OCI-LY3 (cell line): ENCODE measurements at regions not wholly inside any gene's neighbourhood (a gene's known extent, or its start where the extent isn't known, plus 50 kb on each side); places are given as distances from the start of the nearest gene placed in this dataset.

Experiments
- H2AFZ ChIP-seq: fragments of 200-600, 300-600 bp; shearing (Covaris generic); 2 replicates; pipeline ENCODE4 v1.6.0; 2014; ENCODE audit warnings: antibody characterized with exemption, low read depth, low read length
- H3K27ac ChIP-seq: fragments of 200-600, 300-600 bp; sonication (generic); 2 replicates; pipeline ENCODE4 v1.5.1; 2014; ENCODE audit warnings: mild to moderate bottlenecking, low read length, moderate library complexity, mixed read lengths
- H3K27me3 ChIP-seq: fragments of 200-600, 300-600 bp; sonication (generic); 2 replicates; pipeline ENCODE4 v1.6.1; 2014; ENCODE audit warnings: low read depth, low read length, mixed read lengths
- H3K36me3 ChIP-seq: fragments of 200-600, 300-600 bp; sonication (generic); replicated peaks from 2 replicates; pipeline ENCODE3; 2014; ENCODE audit warnings: low read depth, low read length, mixed read lengths
- H3K4me1 ChIP-seq: fragments of 300-600, 200-600 bp; sonication (generic); 2 replicates; pipeline ENCODE4 v1.6.1; 2014; ENCODE audit warnings: low read length, mixed read lengths
- H3K4me2 ChIP-seq: fragments of 200-600, 300-600 bp; sonication (generic); 2 replicates; pipeline ENCODE4 v1.6.1; 2014; ENCODE audit warnings: low read length, mixed read lengths
- H3K4me3 ChIP-seq: fragments of 300-600, 200-600 bp; sonication (generic); 2 replicates; pipeline ENCODE4 v1.5.1; 2014; ENCODE audit warnings: antibody characterized with exemption, mild to moderate bottlenecking, low read length, moderate library complexity
- H3K79me2 ChIP-seq: fragments of 300-600, 200-600 bp; shearing (Covaris generic); 2 replicates; pipeline ENCODE4 v1.6.1; 2014; ENCODE audit warnings: mild to moderate bottlenecking, low read length, mixed read lengths
- H3K9ac ChIP-seq: fragments of 300-600, 200-600 bp; shearing (Covaris generic); 2 replicates; pipeline ENCODE4 v1.6.0; 2014; ENCODE audit warnings: mild to moderate bottlenecking, low read length, moderate library complexity
- H3K9me3 ChIP-seq: fragments of 200-600, 300-600 bp; shearing (Covaris generic); 2 replicates; pipeline ENCODE4 v1.6.1; 2014; ENCODE audit warnings: low read length, mixed read lengths; ENCODE audit not compliant: insufficient read depth
- H4K20me1 ChIP-seq: fragments of 200-600, 300-600 bp; sonication (generic); 2 replicates; pipeline ENCODE4 v1.6.1; 2016; ENCODE audit warnings: low read length, mixed read lengths; ENCODE audit not compliant: insufficient read depth
- EZH2phosphoT487 ChIP-seq: fragments of 200-600 bp; shearing (Covaris generic); IDR thresholded peaks from 2 replicates; pipeline ENCODE4 v1.6.1; 2018; ENCODE audit warnings: antibody characterized with exemption, mixed run types, low read depth
- TF ChIP-seq, protein P1 (sequence below): fragments of 200-600, 300-600 bp; sonication (generic); IDR thresholded peaks from 2 replicates; pipeline ENCODE4 v1.5.1; 2014; ENCODE audit warnings: antibody characterized with exemption, low read length, low read depth

DNA sequence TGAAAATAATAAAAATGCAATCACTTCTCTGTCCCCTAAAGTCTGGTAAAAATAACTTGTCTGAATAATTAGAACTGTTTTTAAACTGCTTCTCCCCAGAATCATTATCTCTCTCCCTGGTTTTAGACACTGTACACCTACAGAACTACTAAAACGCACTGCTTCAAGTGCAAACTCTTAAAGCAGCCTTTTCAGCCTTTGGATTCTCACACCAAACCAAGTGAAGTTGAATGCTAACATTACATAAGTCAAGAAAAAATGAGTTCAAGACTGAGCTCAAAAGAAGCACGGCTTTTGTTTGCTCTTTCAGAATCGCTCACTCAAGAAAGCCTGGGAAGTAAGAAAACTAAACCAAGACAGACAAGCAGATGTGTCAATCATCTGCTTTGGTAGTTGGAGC is 188.8 kb downstream of the LSM5 start:
- Histone ChIP-seq H3K4me3 (no peak overlapping the region), H3K36me3 (no peaks in the 10 kb centered on the region), H3K9ac (no peak overlapping the region), H3K27ac (no peak overlapping the region), H2AFZ (no peak overlapping the region), H3K79me2 (no peaks in the 10 kb centered on the region), H3K27me3 (no peaks in the 10 kb centered on the region), H3K4me2 (no peak overlapping the region), H3K9me3 (no peaks in the 10 kb centered on the region), H4K20me1 (no peaks in the 10 kb centered on the region), H3K4me1 (no peaks in the 10 kb centered on the region)
- TF ChIP-seq EZH2phosphoT487, result no peak
- TF ChIP-seq, protein P1, sequence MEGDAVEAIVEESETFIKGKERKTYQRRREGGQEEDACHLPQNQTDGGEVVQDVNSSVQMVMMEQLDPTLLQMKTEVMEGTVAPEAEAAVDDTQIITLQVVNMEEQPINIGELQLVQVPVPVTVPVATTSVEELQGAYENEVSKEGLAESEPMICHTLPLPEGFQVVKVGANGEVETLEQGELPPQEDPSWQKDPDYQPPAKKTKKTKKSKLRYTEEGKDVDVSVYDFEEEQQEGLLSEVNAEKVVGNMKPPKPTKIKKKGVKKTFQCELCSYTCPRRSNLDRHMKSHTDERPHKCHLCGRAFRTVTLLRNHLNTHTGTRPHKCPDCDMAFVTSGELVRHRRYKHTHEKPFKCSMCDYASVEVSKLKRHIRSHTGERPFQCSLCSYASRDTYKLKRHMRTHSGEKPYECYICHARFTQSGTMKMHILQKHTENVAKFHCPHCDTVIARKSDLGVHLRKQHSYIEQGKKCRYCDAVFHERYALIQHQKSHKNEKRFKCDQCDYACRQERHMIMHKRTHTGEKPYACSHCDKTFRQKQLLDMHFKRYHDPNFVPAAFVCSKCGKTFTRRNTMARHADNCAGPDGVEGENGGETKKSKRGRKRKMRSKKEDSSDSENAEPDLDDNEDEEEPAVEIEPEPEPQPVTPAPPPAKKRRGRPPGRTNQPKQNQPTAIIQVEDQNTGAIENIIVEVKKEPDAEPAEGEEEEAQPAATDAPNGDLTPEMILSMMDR, result no peak

DNA sequence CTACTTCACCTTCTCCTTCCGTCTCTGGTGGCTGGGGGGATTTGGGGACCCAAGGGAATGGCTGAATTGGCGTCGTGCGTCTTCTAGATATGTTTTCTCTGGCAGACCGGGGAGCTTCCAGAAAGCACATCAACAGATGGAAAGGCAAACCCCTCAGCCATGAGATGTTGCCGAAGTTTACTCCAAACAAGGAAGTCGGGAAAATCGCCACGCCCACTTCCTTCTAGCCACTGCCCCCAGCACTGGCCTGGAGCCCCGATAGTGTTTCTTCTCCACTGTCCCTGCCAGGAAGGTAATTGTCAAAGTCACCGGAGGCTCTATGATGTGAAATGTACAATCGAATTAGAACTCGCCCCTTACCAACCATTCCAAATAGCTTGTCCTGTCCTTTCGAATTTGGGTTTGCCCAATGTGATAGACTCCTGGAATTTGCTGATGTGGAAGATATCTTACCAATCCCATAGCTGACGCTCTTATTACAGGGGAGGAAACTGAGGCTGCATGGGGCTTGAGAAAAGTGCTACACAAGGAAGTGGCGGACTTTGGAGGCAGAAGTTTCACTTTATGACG is 191.0 kb downstream of the LSM5 start:
- H3K4me3 ChIP-seq, result no peak overlapping the region
- no peaks in the 10 kb centered on the region for H4K20me1 ChIP-seq
- H3K79me2 ChIP-seq, result no peaks in the 10 kb centered on the region
- H3K4me2 ChIP-seq, result no peak overlapping the region
- TF ChIP-seq, protein P1, result no peak
- TF ChIP-seq EZH2phosphoT487, result no peak
- no peak overlapping the region for H3K27ac ChIP-seq
- no peak overlapping the region for H3K9ac ChIP-seq
- no peaks in the 10 kb centered on the region for H3K27me3 ChIP-seq
- no peaks in the 10 kb centered on the region for H3K4me1 ChIP-seq
- no peak overlapping the region for H2AFZ ChIP-seq
- H3K9me3 ChIP-seq, result no peaks in the 10 kb centered on the region
- H3K36me3 ChIP-seq, result no peaks in the 10 kb centered on the region

DNA sequence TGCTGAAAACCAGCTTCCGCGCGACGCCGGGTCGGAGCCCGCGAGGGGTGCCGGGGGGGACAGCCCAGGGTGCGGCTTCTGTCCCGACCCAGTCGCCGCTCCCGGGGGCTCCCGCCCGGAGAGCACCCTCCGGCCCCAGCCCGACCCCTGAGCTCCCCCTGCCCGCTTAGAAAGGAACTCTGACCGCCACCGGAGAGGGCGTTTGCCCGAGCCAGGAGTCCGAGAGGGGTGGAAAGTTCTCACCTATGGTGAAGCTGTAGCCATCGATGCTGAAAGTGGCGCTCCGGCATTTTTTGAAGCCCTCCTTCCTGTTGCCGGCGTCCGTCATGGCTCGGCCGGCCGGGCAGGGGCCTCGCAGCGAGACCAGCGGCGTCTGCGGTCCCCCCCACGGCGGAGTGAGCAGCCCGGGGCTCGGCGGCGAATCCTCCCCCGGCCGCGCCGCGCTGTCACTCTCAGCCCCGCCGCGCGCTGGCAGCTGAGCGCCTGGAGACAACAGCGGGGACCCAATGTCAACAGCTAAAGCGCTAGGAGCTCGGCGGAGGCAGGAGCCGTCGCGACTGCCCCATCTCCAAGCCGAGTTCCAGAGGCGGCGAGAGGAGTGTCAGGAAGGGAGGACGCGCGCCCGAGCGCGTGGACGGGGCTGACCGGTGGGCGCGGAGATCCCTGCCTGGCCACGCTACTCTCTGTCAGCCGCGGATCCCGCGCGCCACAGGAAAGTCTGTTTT is 191.6 kb downstream of the LSM5 start:
- Histone ChIP-seq H3K9me3 (no peaks in the 10 kb centered on the region), H3K4me2 (no peak overlapping the region), H3K27me3 (no peaks in the 10 kb centered on the region), H4K20me1 (no peaks in the 10 kb centered on the region), H3K79me2 (no peaks in the 10 kb centered on the region), H3K36me3 (no peaks in the 10 kb centered on the region), H2AFZ (no peak overlapping the region), H3K9ac (no peak overlapping the region), H3K4me3 (no peak overlapping the region), H3K4me1 (no peaks in the 10 kb centered on the region), H3K27ac (no peak overlapping the region)
- TF ChIP-seq, protein P1, result no peak
- TF ChIP-seq EZH2phosphoT487, result no peak

DNA sequence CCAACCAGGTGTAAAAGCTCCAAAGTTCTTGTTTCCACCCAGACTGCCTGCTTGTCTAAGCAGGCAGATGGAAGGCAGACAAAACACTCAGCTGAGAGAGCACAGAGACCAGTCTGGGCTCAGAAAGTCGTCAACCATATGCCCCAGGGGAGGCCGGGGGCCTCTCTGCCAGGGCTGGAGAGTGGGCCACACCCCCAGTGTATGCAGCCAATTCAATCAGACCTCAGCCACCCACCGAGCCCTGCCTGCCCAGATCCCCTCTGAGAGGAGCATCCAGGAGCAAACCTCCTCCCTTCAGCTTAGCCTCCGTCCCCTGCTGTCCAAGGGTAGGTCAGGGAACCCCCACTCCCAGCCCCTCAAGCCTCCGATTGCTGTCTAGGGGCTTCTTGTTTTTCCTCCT is 196.3 kb downstream of the LSM5 start:
- H3K9ac ChIP-seq, result no peak overlapping the region

More for the DNA sequence above, 196.3 kb downstream of the LSM5 start:
- TF ChIP-seq, protein P1, result no peak
- TF ChIP-seq EZH2phosphoT487, result no peak
- Histone ChIP-seq H3K27ac (no peak overlapping the region), H3K27me3 (no peaks in the 10 kb centered on the region), H3K4me2 (no peak overlapping the region), H3K36me3 (no peaks in the 10 kb centered on the region), H3K79me2 (no peaks in the 10 kb centered on the region), H3K4me3 (no peak overlapping the region), H3K4me1 (peaks cover 4% of the 10 kb centered on the region; the same call in 1 of the 2 replicates), H2AFZ (no peak overlapping the region), H3K9me3 (no peaks in the 10 kb centered on the region), H4K20me1 (no peaks in the 10 kb centered on the region)
